K562 (cell line): ENCODE measurements at regions not wholly inside any gene's neighbourhood (a gene's known extent, or its start where the extent isn't known, plus 50 kb on each side); places are given as distances from the start of the nearest gene placed in this dataset.

Experiments used
- TOE1 ChIP-seq, 2 experiments: fragments of 450-650 bp in 1 of 2; sonication (generic) in 1 of 2; formaldehyde crosslinking in 1 of 2; IDR thresholded peaks; 2 replicates each; pipeline versions ENCODE4 v1.7.1 to v1.8.0; 2016 to 2022; ENCODE audit warnings: borderline replicate concordance in 2 of 2, mild to moderate bottlenecking in 2 of 2, antibody characterized with exemption in 1 of 2, inconsistent platforms in 1 of 2, low read depth in 1 of 2, missing genetic modification reagents in 1 of 2, moderate library complexity in 1 of 2
- TF ChIP-seq, protein P1 (sequence below): fragments of 450-650 bp; IDR thresholded peaks from 2 replicates; pipeline ENCODE4 v1.6.1; 2016; ENCODE audit warnings: mild to moderate bottlenecking, moderate library complexity
- TF ChIP-seq, protein P2 (sequence below): sonication (generic); formaldehyde crosslinking; IDR thresholded peaks from 2 replicates; pipeline ENCODE4 v1.8.0; 2022; ENCODE audit warnings: missing genetic modification reagents, mild to moderate bottlenecking, borderline replicate concordance
- TF ChIP-seq, protein P3 (sequence below): sonication (generic); formaldehyde crosslinking; IDR thresholded peaks from 2 replicates; pipeline ENCODE4 v1.8.1; 2023; ENCODE audit warnings: mild to moderate bottlenecking, missing genetic modification reagents, moderate library complexity

GRCh38 chr7:131087756-131088658 is 239.7 kb upstream of the MKLN1 start (continued):
- TF ChIP-seq, protein P1, sequence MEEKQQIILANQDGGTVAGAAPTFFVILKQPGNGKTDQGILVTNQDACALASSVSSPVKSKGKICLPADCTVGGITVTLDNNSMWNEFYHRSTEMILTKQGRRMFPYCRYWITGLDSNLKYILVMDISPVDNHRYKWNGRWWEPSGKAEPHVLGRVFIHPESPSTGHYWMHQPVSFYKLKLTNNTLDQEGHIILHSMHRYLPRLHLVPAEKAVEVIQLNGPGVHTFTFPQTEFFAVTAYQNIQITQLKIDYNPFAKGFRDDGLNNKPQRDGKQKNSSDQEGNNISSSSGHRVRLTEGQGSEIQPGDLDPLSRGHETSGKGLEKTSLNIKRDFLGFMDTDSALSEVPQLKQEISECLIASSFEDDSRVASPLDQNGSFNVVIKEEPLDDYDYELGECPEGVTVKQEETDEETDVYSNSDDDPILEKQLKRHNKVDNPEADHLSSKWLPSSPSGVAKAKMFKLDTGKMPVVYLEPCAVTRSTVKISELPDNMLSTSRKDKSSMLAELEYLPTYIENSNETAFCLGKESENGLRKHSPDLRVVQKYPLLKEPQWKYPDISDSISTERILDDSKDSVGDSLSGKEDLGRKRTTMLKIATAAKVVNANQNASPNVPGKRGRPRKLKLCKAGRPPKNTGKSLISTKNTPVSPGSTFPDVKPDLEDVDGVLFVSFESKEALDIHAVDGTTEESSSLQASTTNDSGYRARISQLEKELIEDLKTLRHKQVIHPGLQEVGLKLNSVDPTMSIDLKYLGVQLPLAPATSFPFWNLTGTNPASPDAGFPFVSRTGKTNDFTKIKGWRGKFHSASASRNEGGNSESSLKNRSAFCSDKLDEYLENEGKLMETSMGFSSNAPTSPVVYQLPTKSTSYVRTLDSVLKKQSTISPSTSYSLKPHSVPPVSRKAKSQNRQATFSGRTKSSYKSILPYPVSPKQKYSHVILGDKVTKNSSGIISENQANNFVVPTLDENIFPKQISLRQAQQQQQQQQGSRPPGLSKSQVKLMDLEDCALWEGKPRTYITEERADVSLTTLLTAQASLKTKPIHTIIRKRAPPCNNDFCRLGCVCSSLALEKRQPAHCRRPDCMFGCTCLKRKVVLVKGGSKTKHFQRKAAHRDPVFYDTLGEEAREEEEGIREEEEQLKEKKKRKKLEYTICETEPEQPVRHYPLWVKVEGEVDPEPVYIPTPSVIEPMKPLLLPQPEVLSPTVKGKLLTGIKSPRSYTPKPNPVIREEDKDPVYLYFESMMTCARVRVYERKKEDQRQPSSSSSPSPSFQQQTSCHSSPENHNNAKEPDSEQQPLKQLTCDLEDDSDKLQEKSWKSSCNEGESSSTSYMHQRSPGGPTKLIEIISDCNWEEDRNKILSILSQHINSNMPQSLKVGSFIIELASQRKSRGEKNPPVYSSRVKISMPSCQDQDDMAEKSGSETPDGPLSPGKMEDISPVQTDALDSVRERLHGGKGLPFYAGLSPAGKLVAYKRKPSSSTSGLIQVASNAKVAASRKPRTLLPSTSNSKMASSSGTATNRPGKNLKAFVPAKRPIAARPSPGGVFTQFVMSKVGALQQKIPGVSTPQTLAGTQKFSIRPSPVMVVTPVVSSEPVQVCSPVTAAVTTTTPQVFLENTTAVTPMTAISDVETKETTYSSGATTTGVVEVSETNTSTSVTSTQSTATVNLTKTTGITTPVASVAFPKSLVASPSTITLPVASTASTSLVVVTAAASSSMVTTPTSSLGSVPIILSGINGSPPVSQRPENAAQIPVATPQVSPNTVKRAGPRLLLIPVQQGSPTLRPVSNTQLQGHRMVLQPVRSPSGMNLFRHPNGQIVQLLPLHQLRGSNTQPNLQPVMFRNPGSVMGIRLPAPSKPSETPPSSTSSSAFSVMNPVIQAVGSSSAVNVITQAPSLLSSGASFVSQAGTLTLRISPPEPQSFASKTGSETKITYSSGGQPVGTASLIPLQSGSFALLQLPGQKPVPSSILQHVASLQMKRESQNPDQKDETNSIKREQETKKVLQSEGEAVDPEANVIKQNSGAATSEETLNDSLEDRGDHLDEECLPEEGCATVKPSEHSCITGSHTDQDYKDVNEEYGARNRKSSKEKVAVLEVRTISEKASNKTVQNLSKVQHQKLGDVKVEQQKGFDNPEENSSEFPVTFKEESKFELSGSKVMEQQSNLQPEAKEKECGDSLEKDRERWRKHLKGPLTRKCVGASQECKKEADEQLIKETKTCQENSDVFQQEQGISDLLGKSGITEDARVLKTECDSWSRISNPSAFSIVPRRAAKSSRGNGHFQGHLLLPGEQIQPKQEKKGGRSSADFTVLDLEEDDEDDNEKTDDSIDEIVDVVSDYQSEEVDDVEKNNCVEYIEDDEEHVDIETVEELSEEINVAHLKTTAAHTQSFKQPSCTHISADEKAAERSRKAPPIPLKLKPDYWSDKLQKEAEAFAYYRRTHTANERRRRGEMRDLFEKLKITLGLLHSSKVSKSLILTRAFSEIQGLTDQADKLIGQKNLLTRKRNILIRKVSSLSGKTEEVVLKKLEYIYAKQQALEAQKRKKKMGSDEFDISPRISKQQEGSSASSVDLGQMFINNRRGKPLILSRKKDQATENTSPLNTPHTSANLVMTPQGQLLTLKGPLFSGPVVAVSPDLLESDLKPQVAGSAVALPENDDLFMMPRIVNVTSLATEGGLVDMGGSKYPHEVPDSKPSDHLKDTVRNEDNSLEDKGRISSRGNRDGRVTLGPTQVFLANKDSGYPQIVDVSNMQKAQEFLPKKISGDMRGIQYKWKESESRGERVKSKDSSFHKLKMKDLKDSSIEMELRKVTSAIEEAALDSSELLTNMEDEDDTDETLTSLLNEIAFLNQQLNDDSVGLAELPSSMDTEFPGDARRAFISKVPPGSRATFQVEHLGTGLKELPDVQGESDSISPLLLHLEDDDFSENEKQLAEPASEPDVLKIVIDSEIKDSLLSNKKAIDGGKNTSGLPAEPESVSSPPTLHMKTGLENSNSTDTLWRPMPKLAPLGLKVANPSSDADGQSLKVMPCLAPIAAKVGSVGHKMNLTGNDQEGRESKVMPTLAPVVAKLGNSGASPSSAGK = no peak
- TF ChIP-seq TOE1 (IDR thresholded peaks at IDR 0.05; ENCODE audit: borderline replicate concordance) (no peak), TOE1 (CRISPR knock-in tag; IDR thresholded peaks at IDR 0.05; ENCODE audit: borderline replicate concordance, low read depth) (no peak)
- TF ChIP-seq, protein P2, sequence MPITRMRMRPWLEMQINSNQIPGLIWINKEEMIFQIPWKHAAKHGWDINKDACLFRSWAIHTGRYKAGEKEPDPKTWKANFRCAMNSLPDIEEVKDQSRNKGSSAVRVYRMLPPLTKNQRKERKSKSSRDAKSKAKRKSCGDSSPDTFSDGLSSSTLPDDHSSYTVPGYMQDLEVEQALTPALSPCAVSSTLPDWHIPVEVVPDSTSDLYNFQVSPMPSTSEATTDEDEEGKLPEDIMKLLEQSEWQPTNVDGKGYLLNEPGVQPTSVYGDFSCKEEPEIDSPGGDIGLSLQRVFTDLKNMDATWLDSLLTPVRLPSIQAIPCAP (CRISPR knock-in tag) = no peak
- TF ChIP-seq, protein P3, sequence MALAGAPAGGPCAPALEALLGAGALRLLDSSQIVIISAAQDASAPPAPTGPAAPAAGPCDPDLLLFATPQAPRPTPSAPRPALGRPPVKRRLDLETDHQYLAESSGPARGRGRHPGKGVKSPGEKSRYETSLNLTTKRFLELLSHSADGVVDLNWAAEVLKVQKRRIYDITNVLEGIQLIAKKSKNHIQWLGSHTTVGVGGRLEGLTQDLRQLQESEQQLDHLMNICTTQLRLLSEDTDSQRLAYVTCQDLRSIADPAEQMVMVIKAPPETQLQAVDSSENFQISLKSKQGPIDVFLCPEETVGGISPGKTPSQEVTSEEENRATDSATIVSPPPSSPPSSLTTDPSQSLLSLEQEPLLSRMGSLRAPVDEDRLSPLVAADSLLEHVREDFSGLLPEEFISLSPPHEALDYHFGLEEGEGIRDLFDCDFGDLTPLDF (CRISPR knock-in tag) = no peak
- TF ChIP-seq, all 486 proteins: peak for 0
